ENCODE measurements at regions not wholly inside any gene's neighbourhood (a gene's known extent, or its start where the extent isn't known, plus 50 kb on each side); places are given as distances from the start of the nearest gene placed in this dataset.

DNA sequence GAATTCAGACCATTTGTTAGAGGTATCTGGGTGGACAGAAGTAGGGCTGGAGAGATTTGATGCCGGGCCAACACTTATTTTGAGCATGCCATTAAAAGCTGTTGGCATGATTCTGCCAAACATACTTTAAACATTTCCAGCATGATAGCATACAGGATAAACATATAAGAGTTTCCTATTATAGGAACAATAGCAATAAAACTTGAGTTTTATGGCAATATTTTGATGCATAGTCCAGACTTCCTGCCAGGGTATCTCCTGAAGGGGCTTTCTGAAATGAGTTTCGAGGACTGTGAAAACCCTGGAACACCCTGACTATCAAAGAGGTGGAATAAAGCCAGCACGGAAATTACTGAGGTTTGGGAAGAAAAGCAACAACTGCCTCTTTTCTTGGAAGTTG is 1398.0 kb upstream of the NXPH2 start:
- TF ChIP-seq, protein P1, sequence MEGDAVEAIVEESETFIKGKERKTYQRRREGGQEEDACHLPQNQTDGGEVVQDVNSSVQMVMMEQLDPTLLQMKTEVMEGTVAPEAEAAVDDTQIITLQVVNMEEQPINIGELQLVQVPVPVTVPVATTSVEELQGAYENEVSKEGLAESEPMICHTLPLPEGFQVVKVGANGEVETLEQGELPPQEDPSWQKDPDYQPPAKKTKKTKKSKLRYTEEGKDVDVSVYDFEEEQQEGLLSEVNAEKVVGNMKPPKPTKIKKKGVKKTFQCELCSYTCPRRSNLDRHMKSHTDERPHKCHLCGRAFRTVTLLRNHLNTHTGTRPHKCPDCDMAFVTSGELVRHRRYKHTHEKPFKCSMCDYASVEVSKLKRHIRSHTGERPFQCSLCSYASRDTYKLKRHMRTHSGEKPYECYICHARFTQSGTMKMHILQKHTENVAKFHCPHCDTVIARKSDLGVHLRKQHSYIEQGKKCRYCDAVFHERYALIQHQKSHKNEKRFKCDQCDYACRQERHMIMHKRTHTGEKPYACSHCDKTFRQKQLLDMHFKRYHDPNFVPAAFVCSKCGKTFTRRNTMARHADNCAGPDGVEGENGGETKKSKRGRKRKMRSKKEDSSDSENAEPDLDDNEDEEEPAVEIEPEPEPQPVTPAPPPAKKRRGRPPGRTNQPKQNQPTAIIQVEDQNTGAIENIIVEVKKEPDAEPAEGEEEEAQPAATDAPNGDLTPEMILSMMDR (IDR thresholded peaks at IDR 0.05; ENCODE audit: low read length): no peak
- TF ChIP-seq EZH2 (IDR thresholded peaks at IDR 0.05; ENCODE audit: borderline replicate concordance, low read length): no peak

All from OCI-LY1 (cell line).